GM23248 (cell line): ENCODE measurements at regions not wholly inside any gene's neighbourhood (a gene's known extent, or its start where the extent isn't known, plus 50 kb on each side); places are given as distances from the start of the nearest gene placed in this dataset.

Experiments used
- DNase-seq: peaks from one replicate; pipeline ENCODE4 v3.0.0-alpha.2; 2015
- H2AFZ ChIP-seq: fragments of 200-600 bp; sonication (generic); 2 replicates; pipeline ENCODE4 v1.6.1; 2016; ENCODE audit warnings: antibody characterized with exemption
- H3F3A ChIP-seq: fragments of 200-600 bp; sonication (generic); 2 replicates; pipeline ENCODE4 v1.6.1; 2016; ENCODE audit warnings: mild to moderate bottlenecking, antibody characterized with exemption, mixed run types; ENCODE audit not compliant: insufficient read depth
- H3K27ac ChIP-seq: fragments of 200-600 bp; sonication (generic); 2 replicates; pipeline ENCODE4 v1.5.1; 2016; ENCODE audit warnings: mild to moderate bottlenecking
- H3K27me3 ChIP-seq: fragments of 200-600 bp; sonication (generic); replicated peaks from 2 replicates; pipeline ENCODE4 v1.6.1; 2016; ENCODE audit warnings: mild to moderate bottlenecking; ENCODE audit not compliant: insufficient read depth
- H3K36me3 ChIP-seq: fragments of 200-600 bp; sonication (generic); 2 replicates; pipeline ENCODE4 v1.6.1; 2016; ENCODE audit warnings: low read depth, mild to moderate bottlenecking
- H3K4me1 ChIP-seq: fragments of 200-600 bp; sonication (generic); 2 replicates; pipeline ENCODE4 v1.6.1; 2016; ENCODE audit warnings: mild to moderate bottlenecking; ENCODE audit not compliant: insufficient read depth
- H3K4me2 ChIP-seq: fragments of 200-600 bp; sonication (generic); one replicate; pipeline ENCODE4 v1.6.1; 2016; ENCODE audit warnings: mild to moderate bottlenecking; ENCODE audit not compliant: unreplicated experiment
- H3K4me3 ChIP-seq: fragments of 200-600 bp; sonication (generic); 2 replicates; pipeline ENCODE4 v1.5.1; 2016; ENCODE audit warnings: mild to moderate bottlenecking
- H3K79me2 ChIP-seq: fragments of 200-600 bp; sonication (generic); 2 replicates; pipeline ENCODE4 v1.6.1; 2016; ENCODE audit warnings: mild to moderate bottlenecking; ENCODE audit not compliant: insufficient read depth
- H3K9ac ChIP-seq: fragments of 200-600 bp; sonication (generic); 2 replicates; pipeline ENCODE4 v1.6.1; 2016; ENCODE audit warnings: mild to moderate bottlenecking
- H3K9me2 ChIP-seq: fragments of 200-600 bp; sonication (generic); 2 replicates; pipeline ENCODE4 v1.6.1; 2016; ENCODE audit warnings: mixed run types, mild to moderate bottlenecking, moderate library complexity; ENCODE audit not compliant: insufficient read depth
- H3K9me3 ChIP-seq: fragments of 200-600 bp; sonication (generic); one replicate; pipeline ENCODE4 v1.6.1; 2017; ENCODE audit warnings: low read depth
- H4K20me1 ChIP-seq: fragments of 200-600 bp; sonication (generic); 2 replicates; pipeline ENCODE4 v1.6.0; 2016; ENCODE audit not compliant: insufficient read depth
- EZH2 ChIP-seq: fragments of 200-600 bp; sonication (generic); IDR thresholded peaks from 2 replicates; pipeline ENCODE4 v1.6.1; 2018; ENCODE audit warnings: antibody characterized with exemption, mild to moderate bottlenecking; ENCODE audit not compliant: insufficient read depth, poor library complexity, severe bottlenecking
- EZH2phosphoT487 ChIP-seq: fragments of 200-600 bp; sonication (generic); IDR thresholded peaks from 2 replicates; pipeline ENCODE4 v1.6.1; 2018; ENCODE audit warnings: antibody characterized with exemption, moderate library complexity, mild to moderate bottlenecking, low read depth; ENCODE audit not compliant: insufficient read depth
- WGBS, 2 experiments: methylation state at CpG; one replicate each; pipeline ENCODE4 v1.1.6; 2015 to 2017; ENCODE audit warnings: low lambda C conversion rate in 2 of 2, low coverage in 1 of 2; ENCODE audit errors: missing lambda C conversion rate in 2 of 2; 5-methylcytosine and 5-hydroxymethylcytosine counted together
- in situ Hi-C: fragments of 300-500 bp; cut with MboI; formaldehyde crosslinking; loops from 2 replicates; pipeline ENCODE4 v1.15.0; 2020

- H4K20me1 ChIP-seq, result no peaks in the 10 kb centered on the region
- H3K9ac ChIP-seq, result no peak overlapping the region
- H3K36me3 ChIP-seq, result no peaks in the 10 kb centered on the region
- no peak for DNase-seq
- no peak overlapping the region for H3K4me2 ChIP-seq
- H2AFZ ChIP-seq, result no peak overlapping the region
- no peaks in the 10 kb centered on the region for H3K9me2 ChIP-seq
- TF ChIP-seq EZH2phosphoT487 (no peak), EZH2 (no peak)
- H3K27ac ChIP-seq, result no peak overlapping the region
- H3K4me3 ChIP-seq, result no peak overlapping the region
- 38% methylated on average over 7 of the region's 7 CpGs for WGBS, 2 experiments
- no peaks in the 10 kb centered on the region for H3F3A ChIP-seq
- H3K27me3 ChIP-seq, result no peaks in the 10 kb centered on the region
- H3K4me1 ChIP-seq, result no peaks in the 10 kb centered on the region
- no peaks in the 10 kb centered on the region for H3K79me2 ChIP-seq
- in situ Hi-C loops, result no loop called here
- H3K9me3 ChIP-seq, result no peaks in the 10 kb centered on the region
Measured at GRCh38 chr5:163193886-163194285, 243.5 kb upstream of the CCNG1 start.

GRCh38 chr5:163205645-163206044, 231.8 kb upstream of the CCNG1 start:
- Histone ChIP-seq H3K4me1 (no peaks in the 10 kb centered on the region), H3K27me3 (no peaks in the 10 kb centered on the region), H3K9ac (no peak overlapping the region), H4K20me1 (no peaks in the 10 kb centered on the region), H3K27ac (no peak overlapping the region), H3K9me3 (no peaks in the 10 kb centered on the region), H2AFZ (no peak overlapping the region), H3K4me3 (no peak overlapping the region), H3K9me2 (no peaks in the 10 kb centered on the region), H3K4me2 (no peak overlapping the region), H3K79me2 (no peaks in the 10 kb centered on the region), H3K36me3 (no peaks in the 10 kb centered on the region), H3F3A (no peaks in the 10 kb centered on the region)
- DNase-seq, result no peak
- TF ChIP-seq EZH2phosphoT487 (no peak), EZH2 (no peak)
- in situ Hi-C loops, result no loop called here

GRCh38 chr5:163221581-163221980, 215.8 kb upstream of the CCNG1 start:
- Histone ChIP-seq H3K4me3 (no peak overlapping the region), H3K9me2 (no peaks in the 10 kb centered on the region), H2AFZ (no peak overlapping the region), H3K9ac (no peak overlapping the region), H3K79me2 (no peaks in the 10 kb centered on the region), H3K4me1 (no peaks in the 10 kb centered on the region), H3F3A (no peaks in the 10 kb centered on the region), H3K4me2 (no peak overlapping the region), H3K27me3 (no peaks in the 10 kb centered on the region), H3K36me3 (no peaks in the 10 kb centered on the region), H4K20me1 (no peaks in the 10 kb centered on the region), H3K9me3 (no peaks in the 10 kb centered on the region), H3K27ac (no peak overlapping the region)
- 41 to 46% methylated on average over 3 to 4 of the region's 4 CpGs for WGBS, 2 experiments
- TF ChIP-seq EZH2phosphoT487 (no peak), EZH2 (no peak)
- in situ Hi-C loops, result no loop called here
- no peak for DNase-seq

- DNase-seq, result no peak
- TF ChIP-seq EZH2, result no peak
- TF ChIP-seq EZH2phosphoT487, result no peak
- WGBS, 2 experiments, result 0% methylated on average over 1 of the region's 1 CpG
- Histone ChIP-seq H3K36me3 (no peaks in the 10 kb centered on the region), H3K9me3 (no peaks in the 10 kb centered on the region), H3K27me3 (no peaks in the 10 kb centered on the region), H3K79me2 (no peaks in the 10 kb centered on the region), H4K20me1 (no peaks in the 10 kb centered on the region), H3F3A (no peaks in the 10 kb centered on the region), H3K27ac (no peak overlapping the region), H2AFZ (no peak overlapping the region), H3K4me2 (no peak overlapping the region), H3K9me2 (no peaks in the 10 kb centered on the region), H3K4me1 (no peaks in the 10 kb centered on the region), H3K4me3 (no peak overlapping the region), H3K9ac (no peak overlapping the region)
- in situ Hi-C loops, result no loop called here
Measured at GRCh38 chr5:163222982-163223381, 214.4 kb upstream of the CCNG1 start.

GRCh38 chr5:163244445-163244987, 192.9 kb upstream of the CCNG1 start:
- Histone ChIP-seq H2AFZ (no peak overlapping the region), H3K9me3 (peaks cover 4% of the 10 kb centered on the region), H3K4me1 (no peaks in the 10 kb centered on the region), H3K9ac (no peak overlapping the region), H3K4me3 (no peak overlapping the region), H3K36me3 (no peaks in the 10 kb centered on the region), H3K27me3 (no peaks in the 10 kb centered on the region), H3K27ac (no peak overlapping the region), H3K4me2 (no peak overlapping the region), H3K79me2 (no peaks in the 10 kb centered on the region), H3F3A (no peaks in the 10 kb centered on the region), H3K9me2 (no peaks in the 10 kb centered on the region), H4K20me1 (no peaks in the 10 kb centered on the region)
- in situ Hi-C loops, result no loop called here
- DNase-seq, result no peak
- TF ChIP-seq EZH2phosphoT487 (no peak), EZH2 (no peak)
- 6 to 7% methylated on average over 2 of the region's 2 CpGs for WGBS, 2 experiments
